Tibial artery (tissue), 4 donors: ENCODE measurements at regions not wholly inside any gene's neighbourhood (a gene's known extent, or its start where the extent isn't known, plus 50 kb on each side); places are given as distances from the start of the nearest gene placed in this dataset.
A peak's percentile ranks its signal among the peaks of the same experiment; 100 is the strongest.

Experiments used
- DNase-seq, 2 donors: peaks; one replicate each; pipeline ENCODE4 v3.0.0-alpha.2; 2019
- H3K27ac ChIP-seq, 2 donors: fragments of 200-600 bp; sonication (generic) in 1 of 2; 1 replicate in 1 of 2; 2 replicates in 1 of 2; pipeline ENCODE4 v1.5.1; 2018 to 2019; ENCODE audit warnings: mild to moderate bottlenecking in 1 of 2
- H3K27me3 ChIP-seq, 2 donors: fragments of 200-600 bp; sonication (generic) in 1 of 2; one replicate each; pipeline versions ENCODE4 v1.5.1 to v1.6.0; 2016 to 2019
- H3K36me3 ChIP-seq, 3 donors: fragments of 200-600 bp; sonication (generic) in 2 of 3; one replicate each; pipeline ENCODE4 v1.5.1; 2016 to 2019; ENCODE audit warnings: mild to moderate bottlenecking in 2 of 3
- H3K4me1 ChIP-seq, 4 donors: fragments of 200-600 bp; sonication (generic) in 2 of 4; 1 replicate in 3 of 4; 2 replicates in 1 of 4; pipeline ENCODE4 v1.5.1; 2016 to 2019
- H3K4me3 ChIP-seq, 2 donors: fragments of 200-600 bp; sonication (generic) in 1 of 2; 1 replicate in 1 of 2; 2 replicates in 1 of 2; pipeline ENCODE4 v1.5.1; 2018 to 2019; ENCODE audit warnings: mild to moderate bottlenecking in 2 of 2
- H3K9me3 ChIP-seq, 3 donors: fragments of 200-600 bp; sonication (generic) in 1 of 3; one replicate each; pipeline ENCODE4 v1.5.1; 2016 to 2019
- CTCF ChIP-seq, 2 experiments: fragments of 200-600 bp in 1 of 2; fragments of 450-650 bp in 1 of 2; IDR thresholded peaks; one replicate each; pipeline ENCODE4 v1.5.1; 2017 to 2019; ENCODE audit warnings: antibody characterized with exemption in 2 of 2, mild to moderate bottlenecking in 1 of 2, moderate library complexity in 1 of 2
- intact Hi-C: fragments of 100-400 bp; cut with DNase I; formaldehyde crosslinking; loops from one replicate; pipeline ENCODE4 v1.15.0; 2023; ENCODE audit warnings: low total_unique reads

GRCh38 chr3:87354398-87354797 is 78.0 kb upstream of the POU1F1 start:
- intact Hi-C loops, result no loop called here
- H3K36me3 ChIP-seq, result no peaks in the 10 kb centered on the region
- DNase-seq, result no peak
- H3K4me1 ChIP-seq, result peaks cover 0 to 26% (median 4%) of the 10 kb centered on the region in 4 donors
- H3K27me3 ChIP-seq, result no peaks in the 10 kb centered on the region
- no peak for TF ChIP-seq CTCF (IDR thresholded peaks at IDR 0.05)
- no peak overlapping the region for H3K27ac ChIP-seq
- H3K9me3 ChIP-seq, result no peaks in the 10 kb centered on the region
- no peak overlapping the region for H3K4me3 ChIP-seq

DNA sequence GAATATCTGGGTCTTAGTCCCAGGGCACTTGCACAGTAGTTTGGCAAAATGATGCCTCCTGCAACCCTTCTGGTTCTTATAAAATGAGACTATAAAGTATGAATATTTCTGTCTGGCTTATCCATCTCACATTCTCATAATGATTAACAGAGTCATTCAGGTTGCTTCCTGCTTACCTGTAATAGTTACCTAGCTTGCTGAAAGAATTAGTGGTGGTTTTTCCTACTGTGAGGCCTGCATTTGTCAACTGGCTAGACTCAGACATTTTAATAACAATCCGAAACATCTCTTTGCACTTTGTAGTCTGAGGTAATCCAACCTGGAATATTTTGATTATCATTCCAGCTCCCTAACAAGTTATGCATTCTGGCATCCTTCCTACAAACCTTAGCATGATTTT is 75.6 kb upstream of the POU1F1 start:
- intact Hi-C loops, result no loop called here
- no peak for TF ChIP-seq CTCF (IDR thresholded peaks at IDR 0.05)
- no peaks in the 10 kb centered on the region for H3K36me3 ChIP-seq

DNA sequence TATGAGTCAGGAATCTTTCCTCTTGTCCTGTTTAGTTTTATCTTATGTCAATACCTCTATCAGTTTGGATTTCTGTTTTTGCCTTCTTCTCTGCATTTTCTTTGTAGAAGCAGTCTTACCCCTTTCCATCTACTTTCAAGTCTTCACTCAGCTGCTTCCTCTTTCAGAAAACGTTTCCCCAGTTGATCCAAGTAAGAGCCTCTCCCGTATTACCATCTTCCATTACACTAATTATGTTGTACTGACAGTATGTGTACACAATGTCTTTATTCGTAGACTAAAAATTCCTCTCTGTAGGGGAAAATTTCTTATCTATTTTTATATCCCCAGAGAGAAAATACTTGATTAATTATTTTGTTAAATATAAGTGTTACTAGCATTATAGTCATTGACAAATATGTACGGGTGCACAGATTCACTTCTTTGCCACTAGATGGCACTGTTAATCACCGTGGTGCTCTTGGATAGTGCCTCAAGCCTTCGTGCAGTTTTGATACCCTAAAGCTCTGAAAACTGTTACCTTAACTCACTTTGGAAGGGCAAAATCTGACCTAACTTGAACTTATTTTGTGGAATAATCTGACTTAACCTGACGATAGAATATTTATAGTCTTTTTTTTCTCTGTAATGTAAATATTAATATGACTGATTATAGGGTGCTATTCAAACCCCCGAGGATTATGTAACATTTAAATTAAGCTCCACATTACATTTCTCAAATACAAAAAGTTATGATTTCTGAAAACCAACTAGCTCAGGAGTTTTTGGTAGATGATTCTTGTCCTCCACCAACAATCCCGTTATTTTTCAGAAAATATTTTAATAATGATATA is 74.2 kb upstream of the POU1F1 start:
- TF ChIP-seq CTCF (IDR thresholded peaks at IDR 0.05), result peak; percentile 64 to 87
- Histone ChIP-seq H3K27ac (no peak overlapping the region), H3K27me3 (no peaks in the 10 kb centered on the region), H3K4me1 (no peaks in the 10 kb centered on the region), H3K36me3 (no peaks in the 10 kb centered on the region), H3K9me3 (no peaks in the 10 kb centered on the region), H3K4me3 (no peak overlapping the region)
- intact Hi-C loops, result no loop called here
- no peak for DNase-seq

More for the DNA sequence above, 75.6 kb upstream of the POU1F1 start:
- Histone ChIP-seq H3K27me3 (no peaks in the 10 kb centered on the region), H3K9me3 (no peaks in the 10 kb centered on the region), H3K4me1 (peaks cover 0 to 1% (median 0%) of the 10 kb centered on the region in 4 donors), H3K4me3 (no peak overlapping the region), H3K27ac (no peak overlapping the region)
- no peak for DNase-seq

- H3K27ac ChIP-seq, result no peak overlapping the region
- H3K4me3 ChIP-seq, result no peak overlapping the region
- H3K27me3 ChIP-seq, result no peaks in the 10 kb centered on the region
- no peaks in the 10 kb centered on the region for H3K9me3 ChIP-seq
- DNase-seq, result no peak
- intact Hi-C loops, result no loop called here
- H3K4me1 ChIP-seq, result no peaks in the 10 kb centered on the region
- TF ChIP-seq CTCF (IDR thresholded peaks at IDR 0.05), result no peak
- no peaks in the 10 kb centered on the region for H3K36me3 ChIP-seq
These were observed 73.4 kb upstream of the POU1F1 start for GRCh38 chr3:87349833-87350232.

DNA sequence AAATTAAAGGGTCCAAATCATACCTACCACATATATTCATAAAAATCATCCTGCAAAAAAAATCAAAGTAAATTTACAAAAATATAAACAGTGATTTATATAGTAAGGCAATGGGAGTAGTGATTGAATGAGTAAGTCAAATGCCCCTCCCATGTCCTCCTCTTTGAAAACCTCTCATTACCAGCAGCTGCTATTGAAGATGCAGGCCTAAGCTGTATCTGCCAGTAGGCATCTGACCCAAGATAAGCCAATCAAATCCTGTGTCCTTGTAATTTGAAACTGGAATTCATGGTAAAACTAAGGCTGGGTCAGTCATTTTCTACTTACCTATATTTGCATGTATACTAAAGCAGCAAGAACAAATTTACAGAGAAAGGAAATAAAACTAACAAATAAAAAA is 60.4 kb upstream of the POU1F1 start:
- no peaks in the 10 kb centered on the region for H3K4me1 ChIP-seq
- H3K27ac ChIP-seq, result no peak overlapping the region
- intact Hi-C loops, result no loop called here
- no peaks in the 10 kb centered on the region for H3K27me3 ChIP-seq
- no peak overlapping the region for H3K4me3 ChIP-seq
- no peaks in the 10 kb centered on the region for H3K36me3 ChIP-seq
- no peak for DNase-seq
- no peak for TF ChIP-seq CTCF (IDR thresholded peaks at IDR 0.05)
- H3K9me3 ChIP-seq, result no peaks in the 10 kb centered on the region
